ENCODE measurements at regions not wholly inside any gene's neighbourhood (a gene's known extent, or its start where the extent isn't known, plus 50 kb on each side); places are given as distances from the start of the nearest gene placed in this dataset.

DNA sequence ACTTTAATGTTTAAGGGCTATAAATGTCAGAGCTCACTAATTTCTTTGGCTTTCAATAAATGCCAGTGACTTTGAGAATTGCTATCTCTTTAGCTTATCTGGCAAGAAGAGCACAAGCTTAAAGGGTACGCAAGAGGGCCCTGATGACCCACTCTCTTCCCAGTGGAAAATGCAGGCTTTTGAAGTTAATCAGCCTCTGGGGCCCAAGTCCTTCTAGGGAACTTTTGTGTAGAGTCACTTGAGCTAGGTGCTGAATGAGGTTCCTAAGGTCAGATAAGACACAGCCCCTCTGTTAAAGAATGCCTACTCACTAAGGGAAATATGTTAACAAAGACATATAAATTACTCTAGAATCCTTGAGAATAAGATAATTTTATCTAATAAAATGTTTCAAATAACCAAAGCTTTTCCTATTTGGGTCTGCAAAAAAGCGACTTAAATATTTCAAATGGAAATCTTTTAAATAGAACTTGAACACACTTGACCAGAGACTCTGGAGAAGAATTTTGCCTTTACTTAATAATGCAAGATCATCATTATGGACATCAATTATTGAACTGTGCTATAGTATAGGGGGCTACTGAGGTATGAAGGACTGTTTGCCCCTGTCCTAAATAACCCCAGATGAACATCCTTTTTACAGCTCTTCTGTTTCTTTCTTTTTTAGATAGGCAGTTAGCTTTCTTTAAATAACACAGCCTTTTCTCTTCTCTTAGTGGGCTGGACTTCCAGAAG, 430.1 kb downstream of the GBA3 start:
- TF ChIP-seq, protein P1, sequence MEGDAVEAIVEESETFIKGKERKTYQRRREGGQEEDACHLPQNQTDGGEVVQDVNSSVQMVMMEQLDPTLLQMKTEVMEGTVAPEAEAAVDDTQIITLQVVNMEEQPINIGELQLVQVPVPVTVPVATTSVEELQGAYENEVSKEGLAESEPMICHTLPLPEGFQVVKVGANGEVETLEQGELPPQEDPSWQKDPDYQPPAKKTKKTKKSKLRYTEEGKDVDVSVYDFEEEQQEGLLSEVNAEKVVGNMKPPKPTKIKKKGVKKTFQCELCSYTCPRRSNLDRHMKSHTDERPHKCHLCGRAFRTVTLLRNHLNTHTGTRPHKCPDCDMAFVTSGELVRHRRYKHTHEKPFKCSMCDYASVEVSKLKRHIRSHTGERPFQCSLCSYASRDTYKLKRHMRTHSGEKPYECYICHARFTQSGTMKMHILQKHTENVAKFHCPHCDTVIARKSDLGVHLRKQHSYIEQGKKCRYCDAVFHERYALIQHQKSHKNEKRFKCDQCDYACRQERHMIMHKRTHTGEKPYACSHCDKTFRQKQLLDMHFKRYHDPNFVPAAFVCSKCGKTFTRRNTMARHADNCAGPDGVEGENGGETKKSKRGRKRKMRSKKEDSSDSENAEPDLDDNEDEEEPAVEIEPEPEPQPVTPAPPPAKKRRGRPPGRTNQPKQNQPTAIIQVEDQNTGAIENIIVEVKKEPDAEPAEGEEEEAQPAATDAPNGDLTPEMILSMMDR (IDR thresholded peaks at IDR 0.05) = no peak
- no peak for TF ChIP-seq POLR2A (IDR thresholded peaks at IDR 0.05)
